SK-N-SH treated with all-trans-retinoic acid at 6 μM for 48 hours (cell line): ENCODE measurements at regions not wholly inside any gene's neighbourhood (a gene's known extent, or its start where the extent isn't known, plus 50 kb on each side); places are given as distances from the start of the nearest gene placed in this dataset.

Source experiments
- ARNTL ChIP-seq: fragments of 450-650 bp; formaldehyde crosslinking; IDR thresholded peaks from 2 replicates; pipeline ENCODE4 v1.5.0; 2020; ENCODE audit warnings: low read depth, mild to moderate bottlenecking, moderate library complexity, borderline replicate concordance
- CSDC2 ChIP-seq: fragments of 250-450 bp; sonication (Bioruptor Pico); IDR thresholded peaks from 2 replicates; pipeline ENCODE4 v1.5.0; 2020; ENCODE audit warnings: mild to moderate bottlenecking, moderate library complexity
- RARB ChIP-seq: fragments of 250-450 bp; sonication (Bioruptor Pico); IDR thresholded peaks from 2 replicates; pipeline ENCODE4 v1.8.0; 2021; ENCODE audit warnings: mild to moderate bottlenecking, moderate library complexity
- ZC3H10 ChIP-seq: fragments of 250-450 bp; sonication (Bioruptor Pico); IDR thresholded peaks from 2 replicates; pipeline ENCODE4 v1.5.1; 2021; ENCODE audit warnings: mild to moderate bottlenecking, moderate library complexity
- ZFP30 ChIP-seq: fragments of 450-650 bp; formaldehyde crosslinking; IDR thresholded peaks from 2 replicates; pipeline ENCODE4 v1.5.0; 2022; ENCODE audit warnings: mild to moderate bottlenecking, moderate library complexity
- TF ChIP-seq, protein P1 (sequence below): fragments of 250-450 bp; sonication (Bioruptor Pico); IDR thresholded peaks from 2 replicates; pipeline ENCODE4 v1.8.0; 2020; ENCODE audit warnings: mild to moderate bottlenecking, moderate library complexity, borderline replicate concordance
- TF ChIP-seq, protein P2 (sequence below): fragments of 250-450 bp; sonication (Bioruptor Pico); IDR thresholded peaks from 2 replicates; pipeline ENCODE4 v1.5.0; 2020; ENCODE audit warnings: mild to moderate bottlenecking, moderate library complexity
- TF ChIP-seq, protein P3 (sequence below): fragments of 250-450 bp; sonication (Bioruptor Pico); IDR thresholded peaks from 2 replicates; pipeline ENCODE4 v1.8.0; 2021; ENCODE audit warnings: low read depth, mild to moderate bottlenecking, moderate library complexity, borderline replicate concordance

DNA sequence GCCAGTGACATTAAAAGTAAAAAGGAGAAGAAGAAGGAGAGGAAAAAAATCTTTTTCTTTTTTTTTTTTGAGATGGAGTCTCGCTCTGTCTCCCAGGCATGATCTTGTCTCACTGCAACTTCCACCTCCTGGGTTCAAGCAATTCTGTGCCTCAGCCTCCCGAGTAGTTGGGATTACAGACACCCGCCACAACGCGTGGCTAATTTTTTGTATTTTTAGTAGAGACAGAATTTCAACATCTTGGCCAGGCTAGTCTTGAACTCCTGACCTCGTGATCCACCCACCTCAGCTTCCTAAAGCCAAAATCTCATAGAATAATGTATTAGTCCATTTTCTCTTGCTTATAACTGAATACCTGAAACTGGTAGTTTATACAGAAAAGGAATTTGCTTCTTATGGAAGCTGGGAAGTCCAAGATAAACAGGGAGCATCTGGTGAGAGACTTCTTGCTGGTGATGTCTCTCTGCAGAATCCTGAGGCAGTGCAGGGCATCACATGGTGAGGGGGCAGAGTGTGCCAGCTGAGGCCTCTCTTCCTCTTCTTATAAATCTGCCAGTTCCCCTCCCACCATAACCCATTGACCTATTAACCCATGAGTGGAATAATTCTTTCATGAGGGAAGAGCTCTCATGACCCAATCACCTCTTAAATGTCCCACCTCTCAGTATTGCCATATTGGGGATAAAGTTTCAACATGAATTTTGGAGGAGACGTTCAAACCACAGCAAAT is 466.3 kb downstream of the GADD45G start:
- TF ChIP-seq RARB (no peak), ARNTL (CRISPR knock-in tag) (no peak), ZC3H10 (no peak), ZFP30 (CRISPR knock-in tag) (no peak), CSDC2 (CRISPR knock-in tag) (no peak)
- TF ChIP-seq, protein P1, sequence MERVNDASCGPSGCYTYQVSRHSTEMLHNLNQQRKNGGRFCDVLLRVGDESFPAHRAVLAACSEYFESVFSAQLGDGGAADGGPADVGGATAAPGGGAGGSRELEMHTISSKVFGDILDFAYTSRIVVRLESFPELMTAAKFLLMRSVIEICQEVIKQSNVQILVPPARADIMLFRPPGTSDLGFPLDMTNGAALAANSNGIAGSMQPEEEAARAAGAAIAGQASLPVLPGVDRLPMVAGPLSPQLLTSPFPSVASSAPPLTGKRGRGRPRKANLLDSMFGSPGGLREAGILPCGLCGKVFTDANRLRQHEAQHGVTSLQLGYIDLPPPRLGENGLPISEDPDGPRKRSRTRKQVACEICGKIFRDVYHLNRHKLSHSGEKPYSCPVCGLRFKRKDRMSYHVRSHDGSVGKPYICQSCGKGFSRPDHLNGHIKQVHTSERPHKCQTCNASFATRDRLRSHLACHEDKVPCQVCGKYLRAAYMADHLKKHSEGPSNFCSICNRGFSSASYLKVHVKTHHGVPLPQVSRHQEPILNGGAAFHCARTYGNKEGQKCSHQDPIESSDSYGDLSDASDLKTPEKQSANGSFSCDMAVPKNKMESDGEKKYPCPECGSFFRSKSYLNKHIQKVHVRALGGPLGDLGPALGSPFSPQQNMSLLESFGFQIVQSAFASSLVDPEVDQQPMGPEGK (CRISPR knock-in tag), result no peak
- TF ChIP-seq, protein P2, sequence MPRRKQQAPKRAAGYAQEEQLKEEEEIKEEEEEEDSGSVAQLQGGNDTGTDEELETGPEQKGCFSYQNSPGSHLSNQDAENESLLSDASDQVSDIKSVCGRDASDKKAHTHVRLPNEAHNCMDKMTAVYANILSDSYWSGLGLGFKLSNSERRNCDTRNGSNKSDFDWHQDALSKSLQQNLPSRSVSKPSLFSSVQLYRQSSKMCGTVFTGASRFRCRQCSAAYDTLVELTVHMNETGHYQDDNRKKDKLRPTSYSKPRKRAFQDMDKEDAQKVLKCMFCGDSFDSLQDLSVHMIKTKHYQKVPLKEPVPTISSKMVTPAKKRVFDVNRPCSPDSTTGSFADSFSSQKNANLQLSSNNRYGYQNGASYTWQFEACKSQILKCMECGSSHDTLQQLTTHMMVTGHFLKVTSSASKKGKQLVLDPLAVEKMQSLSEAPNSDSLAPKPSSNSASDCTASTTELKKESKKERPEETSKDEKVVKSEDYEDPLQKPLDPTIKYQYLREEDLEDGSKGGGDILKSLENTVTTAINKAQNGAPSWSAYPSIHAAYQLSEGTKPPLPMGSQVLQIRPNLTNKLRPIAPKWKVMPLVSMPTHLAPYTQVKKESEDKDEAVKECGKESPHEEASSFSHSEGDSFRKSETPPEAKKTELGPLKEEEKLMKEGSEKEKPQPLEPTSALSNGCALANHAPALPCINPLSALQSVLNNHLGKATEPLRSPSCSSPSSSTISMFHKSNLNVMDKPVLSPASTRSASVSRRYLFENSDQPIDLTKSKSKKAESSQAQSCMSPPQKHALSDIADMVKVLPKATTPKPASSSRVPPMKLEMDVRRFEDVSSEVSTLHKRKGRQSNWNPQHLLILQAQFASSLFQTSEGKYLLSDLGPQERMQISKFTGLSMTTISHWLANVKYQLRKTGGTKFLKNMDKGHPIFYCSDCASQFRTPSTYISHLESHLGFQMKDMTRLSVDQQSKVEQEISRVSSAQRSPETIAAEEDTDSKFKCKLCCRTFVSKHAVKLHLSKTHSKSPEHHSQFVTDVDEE (CRISPR knock-in tag), result no peak
- TF ChIP-seq, protein P3, sequence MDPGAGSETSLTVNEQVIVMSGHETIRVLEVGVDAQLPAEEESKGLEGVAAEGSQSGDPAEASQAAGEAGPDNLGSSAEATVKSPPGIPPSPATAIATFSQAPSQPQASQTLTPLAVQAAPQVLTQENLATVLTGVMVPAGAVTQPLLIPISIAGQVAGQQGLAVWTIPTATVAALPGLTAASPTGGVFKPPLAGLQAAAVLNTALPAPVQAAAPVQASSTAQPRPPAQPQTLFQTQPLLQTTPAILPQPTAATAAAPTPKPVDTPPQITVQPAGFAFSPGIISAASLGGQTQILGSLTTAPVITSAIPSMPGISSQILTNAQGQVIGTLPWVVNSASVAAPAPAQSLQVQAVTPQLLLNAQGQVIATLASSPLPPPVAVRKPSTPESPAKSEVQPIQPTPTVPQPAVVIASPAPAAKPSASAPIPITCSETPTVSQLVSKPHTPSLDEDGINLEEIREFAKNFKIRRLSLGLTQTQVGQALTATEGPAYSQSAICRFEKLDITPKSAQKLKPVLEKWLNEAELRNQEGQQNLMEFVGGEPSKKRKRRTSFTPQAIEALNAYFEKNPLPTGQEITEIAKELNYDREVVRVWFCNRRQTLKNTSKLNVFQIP, result no peak
